ENCODE measurements at regions not wholly inside any gene's neighbourhood (a gene's known extent, or its start where the extent isn't known, plus 50 kb on each side); places are given as distances from the start of the nearest gene placed in this dataset.

DNA sequence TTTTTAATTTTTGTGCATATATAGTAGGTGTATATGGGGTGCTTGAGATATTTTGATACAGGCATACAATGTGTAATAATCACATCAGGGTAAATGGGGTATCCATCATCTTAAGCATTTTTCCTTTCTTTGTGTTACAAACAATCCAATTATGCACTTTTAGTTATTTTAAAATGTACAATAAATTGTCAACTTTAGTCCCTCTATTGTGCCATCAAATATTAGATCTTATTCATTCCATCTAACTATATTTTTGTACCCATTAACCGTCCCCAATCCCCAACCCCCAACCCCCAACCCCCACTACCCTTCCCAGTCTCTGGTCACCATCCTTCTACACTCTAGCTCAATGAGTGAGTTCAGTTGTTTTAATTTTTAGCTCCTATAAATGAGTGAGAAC lies 335.1 kb upstream of the C11orf87 start:
- in situ Hi-C loops (cut with HindIII; ENCODE audit: low sequenced_read_pairs): no loop called here
- TF ChIP-seq, protein P1, sequence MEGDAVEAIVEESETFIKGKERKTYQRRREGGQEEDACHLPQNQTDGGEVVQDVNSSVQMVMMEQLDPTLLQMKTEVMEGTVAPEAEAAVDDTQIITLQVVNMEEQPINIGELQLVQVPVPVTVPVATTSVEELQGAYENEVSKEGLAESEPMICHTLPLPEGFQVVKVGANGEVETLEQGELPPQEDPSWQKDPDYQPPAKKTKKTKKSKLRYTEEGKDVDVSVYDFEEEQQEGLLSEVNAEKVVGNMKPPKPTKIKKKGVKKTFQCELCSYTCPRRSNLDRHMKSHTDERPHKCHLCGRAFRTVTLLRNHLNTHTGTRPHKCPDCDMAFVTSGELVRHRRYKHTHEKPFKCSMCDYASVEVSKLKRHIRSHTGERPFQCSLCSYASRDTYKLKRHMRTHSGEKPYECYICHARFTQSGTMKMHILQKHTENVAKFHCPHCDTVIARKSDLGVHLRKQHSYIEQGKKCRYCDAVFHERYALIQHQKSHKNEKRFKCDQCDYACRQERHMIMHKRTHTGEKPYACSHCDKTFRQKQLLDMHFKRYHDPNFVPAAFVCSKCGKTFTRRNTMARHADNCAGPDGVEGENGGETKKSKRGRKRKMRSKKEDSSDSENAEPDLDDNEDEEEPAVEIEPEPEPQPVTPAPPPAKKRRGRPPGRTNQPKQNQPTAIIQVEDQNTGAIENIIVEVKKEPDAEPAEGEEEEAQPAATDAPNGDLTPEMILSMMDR (IDR thresholded peaks at IDR 0.05; ENCODE audit: low read depth, low read length): no peak
- H3K4me3 ChIP-seq (ENCODE audit: low read depth, low read length): no peak overlapping the region
- DNase-seq (ENCODE audit: low read depth, low spot score): no peak

DNA sequence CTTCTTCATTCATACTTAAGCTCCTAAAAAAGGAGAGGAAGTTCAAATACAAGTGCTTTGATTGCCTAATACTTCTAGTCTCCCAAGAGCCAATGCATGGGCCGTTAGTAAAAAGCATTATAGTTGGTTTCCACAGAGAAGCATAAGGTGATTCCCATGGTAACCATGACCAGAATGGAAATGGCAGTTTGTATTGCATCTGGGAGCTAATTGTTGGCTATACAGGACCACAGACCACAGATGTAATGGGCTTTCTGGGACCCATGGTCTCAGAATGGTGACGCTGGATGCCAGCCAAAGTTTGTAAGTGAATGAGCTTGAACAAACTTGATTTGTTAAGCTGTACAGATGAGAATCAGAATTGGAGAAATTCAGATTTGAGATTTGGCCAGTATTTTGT lies 333.9 kb upstream of the C11orf87 start:
- in situ Hi-C loops (cut with HindIII; ENCODE audit: low sequenced_read_pairs): no loop called here
- TF ChIP-seq, protein P1 (IDR thresholded peaks at IDR 0.05; ENCODE audit: low read depth, low read length): no peak
- H3K4me3 ChIP-seq (ENCODE audit: low read depth, low read length): no peak overlapping the region
- DNase-seq (ENCODE audit: low read depth, low spot score): no peak

DNA sequence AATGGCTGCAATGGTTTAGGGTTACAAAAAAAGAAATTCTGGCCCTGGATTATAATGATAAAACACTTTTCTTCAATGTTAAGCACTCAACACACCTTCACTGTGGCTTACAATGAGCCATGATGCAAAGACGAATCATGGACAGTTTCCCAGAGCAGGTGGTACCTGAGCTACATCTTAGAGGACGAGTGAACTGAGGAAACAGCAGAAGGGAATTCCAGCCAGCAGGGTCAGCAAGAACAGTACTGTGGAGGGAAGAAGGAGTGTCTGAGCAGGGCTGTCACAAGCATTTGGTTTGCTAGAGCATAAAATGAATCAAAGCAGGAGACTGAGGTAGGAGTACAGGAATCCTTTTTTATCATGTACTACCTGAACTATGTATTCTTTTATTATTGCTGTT lies 332.8 kb upstream of the C11orf87 start:
- TF ChIP-seq, protein P1 (IDR thresholded peaks at IDR 0.05; ENCODE audit: low read depth, low read length): no peak
- in situ Hi-C loops (cut with HindIII; ENCODE audit: low sequenced_read_pairs): no loop called here
- no peak for DNase-seq (ENCODE audit: low read depth, low spot score)
- H3K4me3 ChIP-seq (ENCODE audit: low read depth, low read length): no peak overlapping the region

DNA sequence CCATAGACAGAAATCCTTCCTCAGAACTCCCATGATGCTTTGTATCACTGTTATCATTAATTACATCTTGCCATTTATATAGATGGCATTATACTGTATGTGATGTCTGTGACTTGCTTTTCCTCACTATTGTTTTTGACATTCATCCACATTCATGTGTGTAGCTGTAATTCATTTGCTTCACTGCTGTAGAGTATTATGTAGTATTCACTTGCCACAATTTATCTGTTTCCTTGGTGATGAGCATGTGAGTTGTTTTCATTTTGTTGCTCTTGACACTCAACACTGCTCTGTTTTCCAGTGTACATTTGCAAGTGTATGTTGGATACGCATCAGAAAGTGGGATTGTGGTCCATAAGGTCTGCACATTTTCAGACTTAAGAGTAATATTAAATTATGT lies 328.6 kb upstream of the C11orf87 start:
- in situ Hi-C loops (cut with HindIII; ENCODE audit: low sequenced_read_pairs): no loop called here
- TF ChIP-seq, protein P1 (IDR thresholded peaks at IDR 0.05; ENCODE audit: low read depth, low read length): no peak
- H3K4me3 ChIP-seq (ENCODE audit: low read depth, low read length): no peak overlapping the region
- DNase-seq (ENCODE audit: low read depth, low spot score): no peak

DNA sequence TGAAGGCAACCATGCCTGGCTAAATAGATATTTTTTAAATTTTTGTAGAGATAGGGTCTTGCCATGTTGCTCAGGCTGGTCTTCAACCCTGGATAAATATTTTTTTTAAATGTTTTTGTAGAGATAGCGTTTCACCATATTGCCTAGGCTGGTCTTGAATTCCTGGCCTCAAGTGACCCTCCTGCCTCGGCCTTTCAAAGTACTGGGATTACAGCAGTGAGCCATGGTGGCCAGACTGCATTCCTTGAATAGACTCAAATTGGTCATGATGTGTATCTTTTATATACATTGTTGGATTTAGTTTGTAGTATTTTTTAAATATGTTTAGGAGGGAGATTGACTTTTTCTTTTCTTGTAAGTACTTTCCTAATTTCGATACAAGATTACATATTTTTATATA lies 325.7 kb upstream of the C11orf87 start:
- in situ Hi-C loops (cut with HindIII; ENCODE audit: low sequenced_read_pairs): no loop called here
- H3K4me3 ChIP-seq (ENCODE audit: low read depth, low read length): no peak overlapping the region
- DNase-seq (ENCODE audit: low read depth, low spot score): no peak
- TF ChIP-seq, protein P1 (IDR thresholded peaks at IDR 0.05; ENCODE audit: low read depth, low read length): no peak

DNA sequence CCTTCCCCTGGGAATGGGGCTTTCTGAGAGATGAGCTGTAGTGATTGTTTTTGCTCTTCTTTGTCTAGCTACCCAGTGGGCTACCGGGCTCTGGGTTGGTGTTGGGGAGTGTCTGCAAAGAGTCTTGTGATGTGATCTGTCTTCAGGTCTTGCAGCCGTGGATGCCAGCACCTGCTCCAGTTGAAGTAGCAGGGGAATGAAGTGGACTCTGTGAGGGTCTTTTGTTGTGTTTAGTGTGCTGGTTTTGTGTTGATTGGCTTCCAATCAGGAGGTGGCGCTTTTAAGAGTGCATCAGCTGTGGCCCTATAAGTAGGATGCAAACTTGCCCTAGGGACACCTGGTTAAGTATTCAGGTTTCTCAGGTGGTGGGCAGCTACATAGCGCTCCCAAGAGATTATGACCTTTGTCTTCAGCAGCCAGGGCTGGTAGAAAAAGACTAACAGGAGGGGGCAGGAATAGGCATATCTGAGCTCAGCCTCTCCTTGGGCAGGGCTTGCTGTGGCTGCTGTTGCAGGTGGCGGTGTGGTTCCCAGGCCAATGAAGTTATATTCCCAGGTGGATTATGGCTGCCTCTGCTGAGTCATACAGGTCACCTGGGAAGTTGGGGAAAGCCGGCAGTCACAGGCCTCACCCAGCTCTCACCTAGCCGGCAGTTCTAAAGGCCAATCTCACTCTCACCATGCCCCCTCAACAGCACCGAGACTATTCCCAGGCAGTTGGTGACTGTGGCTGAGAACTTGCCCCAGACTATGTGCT lies 315.7 kb upstream of the C11orf87 start:
- DNase-seq (ENCODE audit: low read depth, low spot score): no peak
- in situ Hi-C loops (cut with HindIII; ENCODE audit: low sequenced_read_pairs): no loop called here
- H3K4me3 ChIP-seq (ENCODE audit: low read depth, low read length): no peak overlapping the region
- TF ChIP-seq, protein P1 (IDR thresholded peaks at IDR 0.05; ENCODE audit: low read depth, low read length): no peak
